ENCODE measurements at regions not wholly inside any gene's neighbourhood (a gene's known extent, or its start where the extent isn't known, plus 50 kb on each side); places are given as distances from the start of the nearest gene placed in this dataset.

DNA sequence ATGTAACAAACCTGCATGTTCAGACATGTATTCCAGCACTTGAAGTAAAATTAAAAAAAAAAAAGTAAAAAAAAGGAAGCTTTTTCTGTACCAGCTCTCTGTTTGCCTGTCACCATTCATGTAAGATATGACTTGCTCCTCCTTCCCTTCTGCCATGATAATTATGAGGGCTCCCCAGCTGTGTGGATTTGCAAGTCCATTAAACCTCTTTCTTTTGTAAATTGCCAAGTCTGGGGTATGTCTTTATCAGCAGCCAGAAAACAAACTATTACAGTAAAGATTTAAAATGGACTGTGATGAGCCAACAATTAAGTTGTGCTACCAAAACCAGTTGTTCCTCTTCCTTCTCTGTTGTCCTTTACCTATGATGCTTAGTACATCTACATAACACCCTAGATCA, 619.6 kb downstream of the ARL4A start:
- TF ChIP-seq, protein P1, sequence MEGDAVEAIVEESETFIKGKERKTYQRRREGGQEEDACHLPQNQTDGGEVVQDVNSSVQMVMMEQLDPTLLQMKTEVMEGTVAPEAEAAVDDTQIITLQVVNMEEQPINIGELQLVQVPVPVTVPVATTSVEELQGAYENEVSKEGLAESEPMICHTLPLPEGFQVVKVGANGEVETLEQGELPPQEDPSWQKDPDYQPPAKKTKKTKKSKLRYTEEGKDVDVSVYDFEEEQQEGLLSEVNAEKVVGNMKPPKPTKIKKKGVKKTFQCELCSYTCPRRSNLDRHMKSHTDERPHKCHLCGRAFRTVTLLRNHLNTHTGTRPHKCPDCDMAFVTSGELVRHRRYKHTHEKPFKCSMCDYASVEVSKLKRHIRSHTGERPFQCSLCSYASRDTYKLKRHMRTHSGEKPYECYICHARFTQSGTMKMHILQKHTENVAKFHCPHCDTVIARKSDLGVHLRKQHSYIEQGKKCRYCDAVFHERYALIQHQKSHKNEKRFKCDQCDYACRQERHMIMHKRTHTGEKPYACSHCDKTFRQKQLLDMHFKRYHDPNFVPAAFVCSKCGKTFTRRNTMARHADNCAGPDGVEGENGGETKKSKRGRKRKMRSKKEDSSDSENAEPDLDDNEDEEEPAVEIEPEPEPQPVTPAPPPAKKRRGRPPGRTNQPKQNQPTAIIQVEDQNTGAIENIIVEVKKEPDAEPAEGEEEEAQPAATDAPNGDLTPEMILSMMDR (conservative IDR thresholded peaks at IDR 0.05 in 1 of 2, IDR thresholded peaks at IDR 0.05 in 1 of 2; ENCODE audit: extremely low read depth in 1 of 2, insufficient read depth in 1 of 2, low read depth in 1 of 2, low read length in 2 of 2) = no peak
- no peak for TF ChIP-seq EZH2 (IDR thresholded peaks at IDR 0.05; ENCODE audit: borderline replicate concordance, low read length)
